A549 (cell line): ENCODE measurements at regions not wholly inside any gene's neighbourhood (a gene's known extent, or its start where the extent isn't known, plus 50 kb on each side); places are given as distances from the start of the nearest gene placed in this dataset.

Experiments used
- ATAC-seq, 2 experiments: fragments of 200-7000 bp in 1 of 2; fragments of >200 bp in 1 of 2; cut with Nextera tagmentation in 1 of 2; cut with Tn5 transposase in 1 of 2; 3 replicates each; pipeline versions ENCODE4 v1.8.0 to v1.9.1; 2018 to 2020; ENCODE audit warnings: mild to moderate bottlenecking in 1 of 2, moderate library complexity in 1 of 2
- CTCF ChIA-PET: fragments of 300-600 bp; sonication (Branson Sonifier 250); formaldehyde crosslinking; extraction: SDS; loops from one replicate; lab custom pipeline; 2021; ENCODE audit warnings: antibody characterized with exemption, inconsistent platforms; lab: Yijun Ruan, JAX
- POLR2A ChIA-PET: fragments of 350-600 bp; formaldehyde crosslinking; extraction: SDS; loops from one replicate; lab custom pipeline; 2021; ENCODE audit warnings: antibody characterized with exemption, inconsistent platforms; lab: Yijun Ruan, JAX
- DNase-seq, 2 experiments: peaks; one replicate each; pipeline versions ENCODE4 v3.0.0 to v3.0.0-alpha.2; 2011 to 2016; ENCODE audit warnings: low read depth in 1 of 2, low spot score in 1 of 2
- FAIRE-seq: peaks from 2 replicates; lab custom pipeline; 2011; peaks lifted over from hg19 to GRCh38; lab: Jason Lieb, UNC
- H3K27ac ChIP-seq, 2 experiments: fragments of >200 bp; sonication (Bioruptor Twin); formaldehyde crosslinking; 3 replicates each; pipeline ENCODE4 v1.5.1; 2016 to 2017
- H3K4me1 ChIP-seq: fragments of >200 bp; sonication (Bioruptor Twin); formaldehyde crosslinking; 3 replicates; pipeline ENCODE4 v1.6.1; 2016
- H3K4me2 ChIP-seq: fragments of >200 bp; sonication (Bioruptor Twin); formaldehyde crosslinking; 3 replicates; pipeline ENCODE4 v1.6.1; 2016
- H3K4me3 ChIP-seq: fragments of >200 bp; sonication (Bioruptor Twin); formaldehyde crosslinking; 3 replicates; pipeline ENCODE4 v1.5.1; 2016
- H3K9me3 ChIP-seq: fragments of >200 bp; sonication (Bioruptor Twin); formaldehyde crosslinking; 3 replicates; pipeline ENCODE4 v1.6.1; 2016
- CBX2 ChIP-seq: fragments of 200-600 bp; sonication (generic); IDR thresholded peaks from 2 replicates; pipeline ENCODE4 v1.6.1; 2016; ENCODE audit warnings: low read depth, mild to moderate bottlenecking, borderline replicate concordance
- ESRRA ChIP-seq: fragments of 150-350 bp; IDR thresholded peaks from 2 replicates; pipeline ENCODE4 v1.6.1; 2014; ENCODE audit warnings: mild to moderate bottlenecking, low read length, borderline replicate concordance
- FOSL2 ChIP-seq, 2 experiments: fragments of 450-650 bp in 1 of 2; fragments of >200 bp in 1 of 2; sonication (Bioruptor Twin) in 1 of 2; formaldehyde crosslinking; IDR thresholded peaks; 2 replicates each; pipeline versions ENCODE4 v1.5.0 to v1.6.1; 2016 to 2020; ENCODE audit warnings: mild to moderate bottlenecking in 1 of 2, moderate library complexity in 1 of 2
- FOXS1 ChIP-seq: fragments of 250-450 bp; sonication (Bioruptor Pico); IDR thresholded peaks from 2 replicates; pipeline ENCODE4 v1.5.0; 2020; ENCODE audit warnings: mild to moderate bottlenecking, moderate library complexity
- HEYL ChIP-seq: fragments of 250-450 bp; sonication (Bioruptor Pico); IDR thresholded peaks from 2 replicates; pipeline ENCODE4 v1.8.0; 2021; ENCODE audit warnings: mild to moderate bottlenecking, moderate library complexity
- HMGXB4 ChIP-seq: fragments of 250-450 bp; sonication (Bioruptor Pico); IDR thresholded peaks from 2 replicates; pipeline ENCODE4 v1.5.0; 2021; ENCODE audit warnings: mild to moderate bottlenecking, moderate library complexity, borderline replicate concordance
- HOXB13 ChIP-seq: fragments of 250-450 bp; sonication (Bioruptor Pico); IDR thresholded peaks from 2 replicates; pipeline ENCODE4 v1.5.0; 2020; ENCODE audit warnings: low read depth, mild to moderate bottlenecking, moderate library complexity
- HOXB5 ChIP-seq: fragments of 250-450 bp; sonication (Bioruptor Pico); IDR thresholded peaks from 2 replicates; pipeline ENCODE4 v1.5.0; 2020; ENCODE audit warnings: mild to moderate bottlenecking, moderate library complexity
- MAFK ChIP-seq: fragments of 450-650 bp; IDR thresholded peaks from 2 replicates; pipeline ENCODE4 v1.6.1; 2014; ENCODE audit not compliant: partially characterized antibody
- MAZ ChIP-seq: fragments of 150-350 bp; IDR thresholded peaks from 2 replicates; pipeline ENCODE4 v1.6.1; 2014; ENCODE audit warnings: antibody characterized with exemption, low read depth, low read length, borderline replicate concordance
- MYC ChIP-seq: IDR thresholded peaks from 2 replicates; pipeline ENCODE4 v1.6.1; 2012; ENCODE audit warnings: mild to moderate bottlenecking, inconsistent platforms, low read length, improper control_type of control experiment, borderline replicate concordance
- NFE2L2 ChIP-seq: fragments of 150-350 bp; conservative IDR thresholded peaks from 2 replicates; pipeline ENCODE4 v1.6.1; 2014; ENCODE audit warnings: low read length
- POLR2A ChIP-seq: IDR thresholded peaks from 2 replicates; pipeline ENCODE4 v1.6.1; 2012; ENCODE audit warnings: mild to moderate bottlenecking, low read length
- POLR2AphosphoS2 ChIP-seq: conservative IDR thresholded peaks from 2 replicates; pipeline ENCODE4 v1.6.1; 2012; ENCODE audit warnings: low read length, improper control_type of control experiment, inconsistent platforms
- RARB ChIP-seq: fragments of 250-450 bp; sonication (Bioruptor Pico); IDR thresholded peaks from 2 replicates; pipeline ENCODE4 v1.8.0; 2021; ENCODE audit warnings: mild to moderate bottlenecking, moderate library complexity
- TFCP2L1 ChIP-seq: fragments of 250-450 bp; sonication (Bioruptor Pico); IDR thresholded peaks from 2 replicates; pipeline ENCODE4 v1.5.0; 2021; ENCODE audit warnings: mild to moderate bottlenecking
- ZC3H11A ChIP-seq: fragments of 450-650 bp; IDR thresholded peaks from 2 replicates; pipeline ENCODE4 v1.6.1; 2014; ENCODE audit warnings: antibody characterized with exemption, mild to moderate bottlenecking
- WGBS: methylation state at CpG from one replicate; pipeline ENCODE4 v1.1.6; 2017; ENCODE audit errors: missing lambda C conversion rate; 5-methylcytosine and 5-hydroxymethylcytosine counted together
- TF ChIP-seq, protein P1 (sequence below): fragments of 150-350 bp; IDR thresholded peaks from 2 replicates; pipeline ENCODE4 v1.6.1; 2014; ENCODE audit warnings: low read depth, mild to moderate bottlenecking, low read length
- TF ChIP-seq, protein P2 (sequence below): fragments of >200 bp; sonication (Bioruptor Twin); formaldehyde crosslinking; IDR thresholded peaks from 3 replicates; pipeline ENCODE4 v1.6.1; 2016
- TF ChIP-seq, protein P3 (sequence below): fragments of >200 bp; sonication (Bioruptor Twin); formaldehyde crosslinking; IDR thresholded peaks from 3 replicates; pipeline ENCODE4 v1.5.1; 2016
- TF ChIP-seq, protein P4 (sequence below): fragments of 250-450 bp; sonication (Bioruptor Pico); IDR thresholded peaks from 2 replicates; pipeline ENCODE4 v1.5.0; 2020; ENCODE audit warnings: low read depth, mild to moderate bottlenecking, moderate library complexity

GRCh38 chr12:34387711-34388635, 365.7 kb downstream of the ALG10 start (continued):
- TF ChIP-seq, protein P1, sequence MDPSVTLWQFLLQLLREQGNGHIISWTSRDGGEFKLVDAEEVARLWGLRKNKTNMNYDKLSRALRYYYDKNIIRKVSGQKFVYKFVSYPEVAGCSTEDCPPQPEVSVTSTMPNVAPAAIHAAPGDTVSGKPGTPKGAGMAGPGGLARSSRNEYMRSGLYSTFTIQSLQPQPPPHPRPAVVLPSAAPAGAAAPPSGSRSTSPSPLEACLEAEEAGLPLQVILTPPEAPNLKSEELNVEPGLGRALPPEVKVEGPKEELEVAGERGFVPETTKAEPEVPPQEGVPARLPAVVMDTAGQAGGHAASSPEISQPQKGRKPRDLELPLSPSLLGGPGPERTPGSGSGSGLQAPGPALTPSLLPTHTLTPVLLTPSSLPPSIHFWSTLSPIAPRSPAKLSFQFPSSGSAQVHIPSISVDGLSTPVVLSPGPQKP: no peak
- TF ChIP-seq HOXB5: no peak

DNA sequence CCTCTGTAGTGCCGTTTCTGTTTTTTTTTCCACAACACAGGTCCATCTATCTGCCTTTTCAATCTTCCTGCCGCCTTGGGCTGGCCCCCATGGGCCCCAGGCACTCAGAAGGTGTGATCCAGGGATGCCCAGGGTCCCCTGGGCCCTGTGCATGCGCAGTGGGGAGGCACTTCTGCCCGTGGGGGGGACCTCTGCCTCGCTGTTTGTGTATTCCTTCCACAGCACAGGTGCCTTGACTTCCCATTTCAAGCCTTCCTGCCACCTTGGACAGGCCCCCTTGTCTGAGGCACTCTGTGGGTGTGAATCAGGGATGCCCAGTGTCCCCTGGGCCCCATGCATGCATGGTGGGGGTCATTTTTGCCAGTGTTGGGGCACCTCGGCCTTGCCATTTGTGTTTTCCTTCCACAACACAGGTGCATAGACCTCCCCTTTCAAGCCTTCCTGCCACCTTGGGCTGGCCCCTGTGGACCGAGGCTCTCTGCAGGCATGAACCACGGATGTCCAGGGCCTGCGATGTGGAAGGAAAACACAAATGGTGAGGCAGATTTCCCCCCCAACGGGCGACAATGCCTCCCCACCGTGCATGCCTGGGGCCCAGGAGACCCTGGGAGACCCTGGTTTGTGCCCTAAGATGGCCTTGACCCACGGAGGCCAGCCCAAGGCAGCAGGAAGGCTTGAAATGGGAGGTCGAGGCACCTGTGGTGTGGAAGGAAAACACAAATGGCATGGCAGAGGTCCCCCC, 366.5 kb downstream of the ALG10 start:
- ATAC-seq (no peak), DNase-seq (no peak), FAIRE-seq (no peak)
- ChIA-PET POLR2A (no interaction called here), CTCF (no interaction called here)
- Histone ChIP-seq H3K4me2 (no peak overlapping the region), H3K4me3 (no peak overlapping the region), H3K27ac (no peak overlapping the region), H3K4me1 (no peaks in the 10 kb centered on the region), H3K9me3 (no peaks in the 10 kb centered on the region)
- TF ChIP-seq FOXS1 (CRISPR knock-in tag) (no peak), POLR2AphosphoS2 (no peak), TFCP2L1 (CRISPR knock-in tag) (no peak), MAZ (no peak), HEYL (CRISPR knock-in tag) (no peak), HOXB13 (CRISPR knock-in tag) (no peak), ZC3H11A (no peak), RARB (no peak), POLR2A (no peak), MYC (no peak), FOSL2 (IDR thresholded peaks at IDR 0.05) (no peak), FOSL2 (CRISPR knock-in tag; IDR thresholded peaks at IDR 0.05) (no peak), CBX2 (no peak), MAFK (no peak), HMGXB4 (CRISPR knock-in tag) (no peak), ESRRA (no peak), NFE2L2 (no peak)
- TF ChIP-seq, protein P2, sequence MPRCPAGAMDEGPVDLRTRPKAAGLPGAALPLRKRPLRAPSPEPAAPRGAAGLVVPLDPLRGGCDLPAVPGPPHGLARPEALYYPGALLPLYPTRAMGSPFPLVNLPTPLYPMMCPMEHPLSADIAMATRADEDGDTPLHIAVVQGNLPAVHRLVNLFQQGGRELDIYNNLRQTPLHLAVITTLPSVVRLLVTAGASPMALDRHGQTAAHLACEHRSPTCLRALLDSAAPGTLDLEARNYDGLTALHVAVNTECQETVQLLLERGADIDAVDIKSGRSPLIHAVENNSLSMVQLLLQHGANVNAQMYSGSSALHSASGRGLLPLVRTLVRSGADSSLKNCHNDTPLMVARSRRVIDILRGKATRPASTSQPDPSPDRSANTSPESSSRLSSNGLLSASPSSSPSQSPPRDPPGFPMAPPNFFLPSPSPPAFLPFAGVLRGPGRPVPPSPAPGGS: no peak
- TF ChIP-seq, protein P3, sequence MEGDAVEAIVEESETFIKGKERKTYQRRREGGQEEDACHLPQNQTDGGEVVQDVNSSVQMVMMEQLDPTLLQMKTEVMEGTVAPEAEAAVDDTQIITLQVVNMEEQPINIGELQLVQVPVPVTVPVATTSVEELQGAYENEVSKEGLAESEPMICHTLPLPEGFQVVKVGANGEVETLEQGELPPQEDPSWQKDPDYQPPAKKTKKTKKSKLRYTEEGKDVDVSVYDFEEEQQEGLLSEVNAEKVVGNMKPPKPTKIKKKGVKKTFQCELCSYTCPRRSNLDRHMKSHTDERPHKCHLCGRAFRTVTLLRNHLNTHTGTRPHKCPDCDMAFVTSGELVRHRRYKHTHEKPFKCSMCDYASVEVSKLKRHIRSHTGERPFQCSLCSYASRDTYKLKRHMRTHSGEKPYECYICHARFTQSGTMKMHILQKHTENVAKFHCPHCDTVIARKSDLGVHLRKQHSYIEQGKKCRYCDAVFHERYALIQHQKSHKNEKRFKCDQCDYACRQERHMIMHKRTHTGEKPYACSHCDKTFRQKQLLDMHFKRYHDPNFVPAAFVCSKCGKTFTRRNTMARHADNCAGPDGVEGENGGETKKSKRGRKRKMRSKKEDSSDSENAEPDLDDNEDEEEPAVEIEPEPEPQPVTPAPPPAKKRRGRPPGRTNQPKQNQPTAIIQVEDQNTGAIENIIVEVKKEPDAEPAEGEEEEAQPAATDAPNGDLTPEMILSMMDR: no peak
- TF ChIP-seq, protein P4, sequence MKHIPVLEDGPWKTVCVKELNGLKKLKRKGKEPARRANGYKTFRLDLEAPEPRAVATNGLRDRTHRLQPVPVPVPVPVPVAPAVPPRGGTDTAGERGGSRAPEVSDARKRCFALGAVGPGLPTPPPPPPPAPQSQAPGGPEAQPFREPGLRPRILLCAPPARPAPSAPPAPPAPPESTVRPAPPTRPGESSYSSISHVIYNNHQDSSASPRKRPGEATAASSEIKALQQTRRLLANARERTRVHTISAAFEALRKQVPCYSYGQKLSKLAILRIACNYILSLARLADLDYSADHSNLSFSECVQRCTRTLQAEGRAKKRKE (CRISPR knock-in tag): no peak
- 16% methylated on average over 13 of the region's 14 CpGs for WGBS
